Heart left ventricle (tissue), 13 donors: ENCODE measurements at regions not wholly inside any gene's neighbourhood (a gene's known extent, or its start where the extent isn't known, plus 50 kb on each side); places are given as distances from the start of the nearest gene placed in this dataset.

Source experiments
- CTCF ChIP-seq, 12 donors: fragments of 200-600 bp; sonication (generic) in 4 of 12; IDR thresholded peaks; one replicate each; pipeline versions ENCODE4 v1.5.0 to v1.8.0; 2018 to 2022; ENCODE audit warnings: antibody characterized with exemption in 12 of 12, mild to moderate bottlenecking in 5 of 12
- POLR2A ChIP-seq, 2 donors: fragments of 450-650 bp; IDR thresholded peaks; one replicate each; pipeline ENCODE4 v1.6.1; 2017; ENCODE audit warnings: antibody characterized with exemption in 2 of 2, mild to moderate bottlenecking in 2 of 2, moderate library complexity in 2 of 2
- donor health status: ischemic (EF 13 %, LVEDD 7.1; RV severe dilation, severe dysfunction).
- donor health status: DM: no; HTN: yes; CAD: no.
- donor health status: DM: no; HTN: no; CAD: no.
- donor health status: ischemic (EF 25% LVEDD 6.9; RV normal size, moderate dysfunction).
- donor health status: ischemic (EF 25% LVEDD 5.7; RV mildly dilated, moderate dysfunction).
- donor health status: ischemic (EF 35%, LVEDD 5.7; RV mildly dilated, moderate dysfunction).
- donor health status: nonischemic (EF 11% LVEDD 7.7; RV severe dilation, severe dysfunction).
- donor health status: DM: yes; HTN: yes; CAD: no.
- donor health status: PGD.
- donor health status: ischemic (EF 29% LVEDD 5.4; RV normal size, mild dysfunction).
- donor health status: nonischemic (EF 23%, LVEDD 6.1; RV moderate dilation, normal function).

GRCh38 chr17:70886648-70887047 lies 717.3 kb downstream of the KCNJ2 start:
- TF ChIP-seq CTCF (IDR thresholded peaks at IDR 0.05) (no peak), POLR2A (IDR thresholded peaks at IDR 0.05) (no peak)
